Tongue (tissue), 1 donor: ENCODE measurements at regions not wholly inside any gene's neighbourhood (a gene's known extent, or its start where the extent isn't known, plus 50 kb on each side); places are given as distances from the start of the nearest gene placed in this dataset.

Experiments used
- DNase-seq: peaks from one replicate; pipeline ENCODE4 v3.0.0-alpha.2; 2015

- DNase-seq, result no peak
These were observed 85.3 kb upstream of the FYN start for GRCh38 chr6:111958534-111958933.

DNA sequence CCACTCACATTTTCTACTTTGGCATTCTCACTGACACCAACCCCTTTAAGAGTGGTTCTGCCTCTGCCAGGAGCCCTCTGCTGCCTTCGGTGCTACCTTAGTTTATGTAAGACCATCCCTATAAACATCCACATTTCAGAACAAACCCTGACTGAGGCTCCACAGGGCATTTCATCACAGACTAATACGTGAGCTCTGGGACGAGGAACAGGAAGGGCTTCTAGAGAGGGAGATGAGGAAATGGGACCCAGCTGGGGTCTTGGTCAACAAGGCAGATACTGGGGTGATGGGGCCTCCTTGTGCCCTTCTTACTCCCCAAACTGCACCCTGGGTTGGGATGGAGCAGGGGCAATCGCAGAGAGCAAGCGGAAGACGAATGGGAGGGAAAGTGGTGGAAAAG is 86.5 kb upstream of the FYN start:
- no peak for DNase-seq

DNA sequence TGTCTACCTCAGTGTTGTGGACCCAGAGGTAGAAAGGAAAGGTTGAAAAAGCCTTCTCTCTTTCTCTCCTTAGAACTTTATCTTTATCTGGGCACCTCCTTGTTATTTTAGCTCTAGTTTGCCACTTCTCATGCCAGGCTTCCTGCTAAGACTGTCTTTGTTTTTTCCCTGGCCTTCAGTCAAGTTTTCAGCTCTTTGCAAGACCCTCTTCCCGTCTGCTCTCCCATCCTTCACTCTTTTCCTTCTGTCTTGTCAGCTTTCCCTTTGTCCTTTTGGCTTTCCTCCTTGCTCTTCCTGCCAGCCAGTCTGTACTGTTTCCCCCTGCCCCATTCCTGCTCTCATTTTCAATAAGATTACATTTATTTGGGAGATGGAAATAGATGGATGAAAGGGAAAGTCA is 86.8 kb upstream of the CCN6 start:
- DNase-seq, result no peak

DNA sequence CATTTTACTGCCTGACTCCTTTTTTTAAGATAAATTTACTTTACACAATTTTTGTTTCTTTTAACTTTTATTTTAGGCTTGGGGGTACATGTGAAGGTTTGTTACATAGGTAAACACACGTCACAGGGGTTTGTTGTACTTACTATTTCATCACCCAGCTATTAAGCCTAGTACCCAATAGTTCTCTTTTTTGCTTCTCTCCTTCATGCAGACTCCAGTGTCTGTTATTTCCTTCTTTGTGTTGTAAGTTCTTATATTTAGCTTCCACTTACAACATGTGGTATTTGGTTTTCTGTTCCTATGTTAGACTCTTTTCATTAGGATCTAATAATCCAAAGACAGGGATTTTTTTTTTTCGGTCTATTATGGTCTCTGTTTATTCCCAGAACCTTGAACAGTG is 83.5 kb upstream of the CCN6 start:
- no peak for DNase-seq

- no peak for DNase-seq
These were observed 82.6 kb upstream of the CCN6 start for GRCh38 chr6:111971181-111971841.

DNA sequence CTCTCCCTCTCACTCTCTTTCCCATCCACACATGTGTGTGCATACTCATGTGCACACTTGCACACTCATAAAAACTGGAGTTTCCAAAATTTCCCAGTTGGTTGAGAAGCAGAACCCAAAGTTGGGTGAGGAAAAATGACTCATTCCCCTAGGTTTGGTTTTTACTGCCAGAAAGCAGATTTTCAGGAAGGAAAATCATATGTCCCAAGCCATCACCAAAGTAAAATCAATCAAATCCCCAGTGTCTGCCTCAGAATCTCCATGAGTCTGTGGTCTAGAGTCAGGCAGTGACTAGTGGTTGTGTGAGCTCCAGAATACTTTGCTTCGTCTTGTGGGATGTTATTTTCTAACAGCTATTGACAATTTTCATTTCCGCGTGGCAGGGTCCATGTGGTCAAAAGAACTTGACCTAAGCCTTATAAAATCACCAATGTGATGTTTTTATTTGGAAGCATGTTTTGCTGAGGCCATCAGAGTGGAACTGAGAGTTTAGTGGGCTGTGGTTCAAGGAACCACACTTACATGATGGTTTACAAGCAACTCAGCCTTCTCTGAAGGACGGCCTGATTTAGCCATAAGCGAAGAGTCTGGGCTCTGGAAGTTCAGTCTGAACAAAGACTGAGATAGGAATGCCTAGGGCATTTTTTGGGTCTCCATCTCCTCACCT is 81.9 kb upstream of the CCN6 start:
- DNase-seq, result no peak

- no peak for DNase-seq
These were observed 81.2 kb upstream of the CCN6 start for GRCh38 chr6:111972745-111973117.

- DNase-seq, result peak; percentile 87
These were observed 80.7 kb upstream of the CCN6 start for GRCh38 chr6:111973118-111973761.

- peak; percentile 68 for DNase-seq
These were observed 79.8 kb upstream of the CCN6 start for GRCh38 chr6:111973927-111974639.

DNA sequence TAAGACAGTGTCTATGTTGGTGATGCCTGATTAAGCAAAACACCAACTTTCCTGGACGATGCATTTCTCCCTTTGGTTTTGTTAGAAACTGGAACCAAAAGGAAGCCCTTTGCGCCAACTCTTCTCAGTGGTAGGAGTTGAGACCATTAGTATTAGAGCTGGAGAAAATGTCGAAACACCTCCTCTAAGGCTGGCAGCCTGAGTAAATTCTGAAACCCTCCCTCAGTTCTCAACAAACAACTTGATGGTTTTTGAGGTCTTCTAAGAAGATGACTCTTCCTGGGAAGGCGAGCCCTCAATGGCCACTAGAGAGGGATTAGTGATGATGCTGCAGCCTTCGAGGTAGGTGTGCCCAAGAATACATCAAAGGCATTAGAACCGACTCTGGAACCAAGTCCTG is 78.4 kb upstream of the CCN6 start:
- no peak for DNase-seq

GRCh38 chr6:111976139-111976538 is 77.8 kb upstream of the CCN6 start:
- no peak for DNase-seq

- DNase-seq, result no peak
These were observed 75.3 kb upstream of the CCN6 start for GRCh38 chr6:111978532-111979149.

- no peak for DNase-seq
These were observed 74.3 kb upstream of the CCN6 start for GRCh38 chr6:111979633-111980032.

- DNase-seq, result peak; percentile 46
These were observed 73.8 kb upstream of the CCN6 start for GRCh38 chr6:111980143-111980542.

GRCh38 chr6:111980971-111981840 is 72.7 kb upstream of the CCN6 start:
- peak; percentile 83 for DNase-seq

- no peak for DNase-seq
These were observed 71.2 kb upstream of the CCN6 start for GRCh38 chr6:111982681-111983080.

DNA sequence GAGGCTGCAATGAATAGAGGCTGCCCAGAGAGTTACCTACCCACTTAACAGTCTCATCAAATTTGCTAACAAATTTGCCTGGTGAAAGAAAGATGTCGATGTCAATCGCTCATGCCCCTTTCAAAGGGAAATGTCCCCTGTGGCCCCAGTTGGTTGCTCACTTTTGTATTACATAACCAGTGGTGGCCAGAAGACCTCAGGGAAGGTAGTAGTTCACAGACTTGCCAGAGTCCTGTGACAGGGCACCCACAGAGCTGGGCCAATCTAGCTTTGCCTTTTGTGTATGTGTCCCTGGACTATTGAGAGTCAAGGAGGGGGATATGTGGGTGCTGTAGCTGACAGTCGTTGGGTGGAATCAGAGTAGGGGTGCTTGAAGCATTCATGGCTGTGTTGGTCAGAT is 70.7 kb upstream of the CCN6 start:
- DNase-seq, result no peak

DNA sequence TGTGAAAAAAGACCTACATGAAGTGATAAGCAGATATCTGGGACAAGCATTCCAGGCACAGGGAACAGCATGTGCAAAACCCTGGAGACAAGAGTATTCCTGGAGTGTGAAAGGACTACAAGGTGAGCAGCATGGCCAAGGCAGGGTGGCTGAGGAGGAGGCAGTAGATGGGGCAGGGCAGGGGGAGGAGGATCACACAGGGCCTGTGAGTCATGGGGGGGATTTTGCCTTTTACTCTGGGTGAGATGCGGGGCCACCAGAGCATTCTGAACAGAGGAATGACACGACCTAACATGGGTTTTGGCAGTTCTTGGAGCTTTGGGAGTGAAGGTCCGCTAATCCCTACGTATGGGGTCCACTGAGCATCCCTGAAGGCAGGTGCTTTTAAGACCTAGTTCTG is 69.8 kb upstream of the CCN6 start:
- no peak for DNase-seq

DNA sequence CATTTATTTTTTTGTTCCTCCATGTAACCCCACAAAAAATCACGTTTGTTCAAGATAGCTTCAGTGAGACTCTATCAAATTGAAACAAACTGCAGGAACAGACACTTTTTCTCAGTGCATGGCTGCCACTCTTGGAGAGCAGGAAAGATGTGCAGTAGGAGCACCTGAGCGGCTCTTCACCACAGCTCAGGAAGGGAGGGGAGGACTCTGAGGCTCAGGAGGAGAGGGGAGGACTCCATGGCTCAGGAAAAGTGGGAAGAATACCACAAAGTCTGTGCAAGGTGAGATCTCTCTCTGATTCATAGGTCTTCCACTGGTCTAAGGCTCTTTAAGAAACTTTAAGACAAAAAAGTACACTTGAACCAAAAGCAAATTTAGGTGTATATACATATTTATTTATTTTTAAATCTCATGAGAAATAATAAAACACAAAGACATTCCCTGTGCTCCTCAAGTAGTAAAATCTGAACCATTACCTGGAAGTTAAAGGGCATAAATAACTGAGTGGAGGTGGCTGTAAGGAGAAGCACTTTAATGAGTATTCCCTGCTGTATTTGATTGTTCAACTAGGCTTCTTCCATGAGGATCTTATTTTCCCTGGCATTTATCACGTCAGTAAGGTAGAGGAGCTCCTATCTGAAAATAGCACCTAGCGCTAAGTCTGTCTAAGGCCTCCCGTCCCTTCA is 69.2 kb upstream of the CCN6 start:
- no peak for DNase-seq

GRCh38 chr6:111985202-111985731 is 68.6 kb upstream of the CCN6 start:
- DNase-seq, result peak; percentile 65

GRCh38 chr6:111986651-111987050 is 67.3 kb upstream of the CCN6 start:
- DNase-seq, result no peak
